DMS53 treated with DMSO at 0.1 percent for 48 hours (cell line): ENCODE measurements at regions not wholly inside any gene's neighbourhood (a gene's known extent, or its start where the extent isn't known, plus 50 kb on each side); places are given as distances from the start of the nearest gene placed in this dataset.

ENCODE experiments used
- DNase-seq: peaks from one replicate; lab custom pipeline; 2025; ENCODE audit not compliant: unreplicated experiment; lab: John Stamatoyannopoulos, UW

DNA sequence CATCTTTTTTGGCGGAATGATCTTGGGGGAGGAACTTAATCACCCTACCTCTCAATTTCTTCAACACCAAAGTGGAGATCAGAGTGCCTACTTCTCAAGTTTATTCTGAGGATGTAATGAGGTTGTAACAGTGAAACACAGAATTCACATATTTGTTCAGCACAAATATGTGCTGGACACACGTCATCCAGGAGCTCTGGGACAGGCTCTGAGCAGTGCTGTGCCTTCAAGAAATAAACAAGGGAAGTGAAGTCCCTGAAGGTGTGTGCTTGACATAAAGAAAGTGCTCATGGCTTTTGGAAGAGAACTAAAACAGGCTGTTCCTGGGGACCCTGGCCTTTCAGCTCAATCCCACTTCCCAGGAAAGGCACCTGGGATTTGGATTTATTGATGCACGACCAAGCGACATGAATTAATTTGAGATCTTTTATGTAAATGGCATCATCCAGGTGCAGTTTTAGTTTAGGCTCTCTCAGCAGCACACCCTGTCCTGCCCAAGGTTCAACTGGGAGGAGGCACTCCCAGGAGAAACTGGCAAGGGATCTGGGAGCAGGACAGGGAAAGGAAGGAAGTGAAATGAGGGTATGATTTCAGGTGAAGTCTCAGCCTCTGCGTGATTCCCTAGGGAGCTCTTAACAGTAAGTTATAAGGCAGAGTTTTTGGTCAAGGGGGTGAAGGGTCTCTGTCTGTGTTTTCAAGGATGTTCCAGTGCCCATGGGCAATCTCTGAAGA is 211.0 kb downstream of the FOXA2 start:
- no peak for DNase-seq

DNA sequence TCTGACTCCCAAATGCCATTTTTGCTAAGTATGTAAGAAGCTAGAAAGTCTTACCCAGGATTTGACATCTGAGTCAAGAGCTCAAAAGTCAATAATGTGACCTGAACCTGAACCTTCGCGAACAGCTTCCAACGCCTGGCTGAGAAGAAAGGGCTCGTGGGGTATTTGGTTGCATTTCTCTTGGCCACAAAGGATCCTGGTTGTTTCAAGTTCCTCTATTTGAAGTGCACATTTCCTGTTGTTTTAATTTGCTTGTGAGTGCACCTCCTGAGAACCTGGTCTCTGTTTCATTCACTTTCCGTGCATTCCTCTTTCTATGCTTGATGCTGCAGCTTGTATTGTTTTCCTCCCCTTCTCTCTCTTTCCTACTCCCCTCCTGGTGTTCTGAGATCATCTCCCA is 212.5 kb downstream of the FOXA2 start:
- DNase-seq, result peak; percentile 43

- no peak for DNase-seq
Measured at GRCh38 chr20:22370137-22370536, 214.2 kb downstream of the FOXA2 start.

- no peak for DNase-seq
Measured at GRCh38 chr20:22369100-22369499, 215.3 kb downstream of the FOXA2 start.

DNA sequence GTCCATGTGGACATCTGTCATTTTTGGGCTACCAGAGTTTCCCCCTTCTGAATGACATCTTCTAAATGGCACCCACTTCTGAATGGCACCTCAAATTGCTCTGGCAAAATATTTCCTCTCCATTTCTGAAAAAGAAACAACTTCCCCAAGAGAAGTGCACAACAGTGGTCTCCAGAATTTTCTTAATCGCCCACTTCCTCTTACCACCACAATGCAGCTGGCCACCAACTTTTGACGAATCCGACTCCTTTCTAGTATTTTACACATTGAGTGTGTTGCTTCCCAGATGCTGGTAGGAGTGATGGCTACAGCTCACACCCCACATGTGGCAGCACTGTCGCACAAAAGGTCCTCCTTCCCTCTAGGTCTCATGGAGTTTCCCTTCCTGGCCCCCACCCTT is 216.1 kb downstream of the FOXA2 start:
- no peak for DNase-seq

GRCh38 chr20:22366631-22367030 is 217.7 kb downstream of the FOXA2 start:
- DNase-seq, result no peak

DNA sequence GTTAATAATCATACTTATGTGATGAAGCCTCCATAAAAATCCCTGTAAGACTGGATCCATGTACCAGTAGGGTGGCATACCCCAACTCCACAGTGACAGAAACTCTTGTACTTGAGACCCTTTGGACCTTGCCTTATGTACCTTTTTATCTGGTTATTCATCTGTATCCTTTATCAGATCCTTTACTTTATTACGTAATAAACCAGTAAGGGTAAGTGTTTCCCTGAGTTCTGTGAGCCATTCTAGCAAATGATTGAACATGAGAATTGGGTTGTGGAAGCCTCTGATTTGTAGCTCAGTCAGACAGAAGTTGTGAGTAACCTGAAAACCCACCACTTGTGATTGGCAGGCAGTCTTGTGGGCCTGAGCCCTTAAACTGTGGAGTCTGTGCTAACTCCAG is 229.7 kb downstream of the FOXA2 start:
- no peak for DNase-seq

DNA sequence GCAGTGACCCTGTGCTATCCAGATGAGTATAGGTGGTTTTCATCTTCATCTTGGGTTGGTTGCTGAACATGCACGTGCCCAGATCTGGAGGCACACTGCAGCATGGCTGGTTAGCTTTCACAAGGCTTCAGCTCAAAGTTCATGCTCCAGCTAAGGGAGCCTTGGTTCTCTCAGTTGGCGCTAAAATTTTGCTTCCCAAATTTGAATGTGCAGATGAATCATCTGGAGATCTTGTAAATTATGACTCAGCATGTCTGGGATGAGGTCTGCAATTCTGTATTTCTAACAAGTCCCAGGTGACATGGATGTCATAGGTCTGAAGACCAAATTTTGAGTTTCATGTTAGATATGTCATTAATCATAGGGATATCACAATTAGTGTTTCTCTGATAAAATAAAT is 230.8 kb downstream of the FOXA2 start:
- no peak for DNase-seq

DNA sequence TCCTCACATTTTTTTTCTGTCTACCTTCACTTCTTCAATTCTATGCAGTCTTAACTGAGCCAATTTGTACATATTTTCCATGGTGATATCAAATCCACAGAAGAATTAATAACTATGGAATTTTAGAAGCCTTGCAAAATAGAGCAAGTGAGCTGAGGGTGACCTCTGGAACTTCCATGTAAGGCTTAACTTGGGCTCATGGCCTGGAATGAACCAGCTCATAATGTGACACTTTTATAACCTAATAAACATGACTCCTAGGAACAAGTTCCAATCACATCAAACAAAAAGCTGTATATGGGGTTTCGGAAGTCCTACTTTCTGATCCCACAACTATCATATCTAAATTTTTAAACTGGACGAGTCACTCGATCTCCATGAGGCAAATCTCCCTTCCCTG is 232.4 kb downstream of the FOXA2 start:
- no peak for DNase-seq

- no peak for DNase-seq
Measured at GRCh38 chr20:22350624-22351023, 233.7 kb downstream of the FOXA2 start.

- no peak for DNase-seq
Measured at GRCh38 chr20:22348010-22348409, 236.4 kb downstream of the FOXA2 start.

DNA sequence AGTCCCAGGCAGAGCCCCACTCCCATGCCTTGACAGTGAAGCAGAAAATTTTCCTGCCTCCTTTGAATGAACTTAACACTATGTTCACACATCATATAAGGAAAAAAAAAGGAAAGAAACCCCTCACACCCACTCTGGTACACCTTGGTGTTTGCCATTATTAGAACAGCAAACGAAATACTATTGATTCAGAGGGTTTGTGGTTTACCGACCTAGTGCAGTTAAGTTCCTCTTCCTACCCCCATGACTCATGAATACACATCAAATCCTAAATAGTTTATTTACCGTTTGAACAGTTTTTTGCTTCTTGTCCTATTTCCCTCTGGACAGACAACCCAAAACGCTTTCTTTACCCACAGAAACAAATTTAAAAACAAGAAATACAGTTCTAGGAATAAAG is 237.7 kb downstream of the FOXA2 start:
- DNase-seq, result peak; percentile 24

DNA sequence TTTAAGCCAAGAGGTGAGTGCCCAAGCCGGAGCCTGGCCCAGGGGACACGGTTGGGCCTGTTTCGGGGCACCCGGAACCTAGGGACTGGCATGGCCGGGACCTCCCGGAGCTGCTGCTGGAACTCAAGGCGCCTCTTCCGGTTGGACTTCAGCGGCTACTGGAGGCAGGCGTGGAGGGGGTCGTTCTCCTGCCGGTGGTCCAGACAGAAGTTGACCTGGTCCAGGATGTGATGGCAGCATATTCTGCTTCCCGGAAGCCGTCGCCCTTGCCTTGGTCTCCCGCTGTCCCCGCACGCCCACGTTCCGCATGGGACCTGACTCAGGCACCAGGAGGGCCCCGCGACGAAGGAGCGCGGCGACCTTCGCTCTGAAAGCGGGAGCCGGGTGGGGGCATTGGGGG is 240.8 kb downstream of the FOXA2 start:
- no peak for DNase-seq

DNA sequence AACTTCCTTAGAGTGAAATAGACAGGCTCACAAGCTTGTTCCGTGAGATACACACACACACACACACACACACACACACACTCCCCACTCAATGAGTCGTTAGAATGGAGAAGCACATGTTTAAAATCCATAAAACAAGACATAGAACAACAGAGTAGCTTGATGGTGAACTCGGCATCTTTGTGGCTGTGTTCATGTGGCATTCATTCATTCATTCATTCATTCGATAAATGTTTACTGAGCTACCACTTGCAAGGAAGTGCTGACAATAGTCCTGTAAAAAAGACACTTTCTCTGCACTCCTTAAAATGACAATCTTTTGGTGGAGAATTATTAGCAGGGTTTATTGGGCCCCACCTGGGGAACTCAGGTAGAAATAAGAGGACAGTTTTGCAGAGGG is 242.0 kb downstream of the FOXA2 start:
- DNase-seq, result no peak

GRCh38 chr20:22341508-22341907 is 242.9 kb downstream of the FOXA2 start:
- DNase-seq, result peak; percentile 57

DNA sequence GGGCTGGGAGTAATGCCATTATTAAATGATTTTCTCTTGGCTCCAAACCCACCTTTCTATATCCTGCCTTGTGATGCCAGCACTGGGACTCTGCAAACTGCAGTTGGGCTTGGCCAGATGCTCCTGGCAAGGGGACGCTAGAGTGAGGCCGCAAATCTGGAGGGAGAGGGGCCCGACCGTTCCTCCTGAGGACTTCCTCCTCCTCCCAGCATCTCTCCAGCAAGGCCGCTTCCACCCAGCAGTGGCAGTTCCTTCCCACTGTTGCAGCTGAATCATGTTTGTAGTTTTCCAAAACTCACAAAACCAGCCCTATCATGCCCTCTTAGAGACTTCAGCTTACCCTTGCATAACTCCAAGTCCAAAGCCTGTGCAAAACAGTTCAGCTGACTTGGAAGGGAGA is 244.4 kb downstream of the FOXA2 start:
- no peak for DNase-seq

- DNase-seq, result peak; percentile 80
Measured at GRCh38 chr20:22339091-22339881, 245.1 kb downstream of the FOXA2 start.

GRCh38 chr20:22338140-22338708 is 246.1 kb downstream of the FOXA2 start:
- no peak for DNase-seq

DNA sequence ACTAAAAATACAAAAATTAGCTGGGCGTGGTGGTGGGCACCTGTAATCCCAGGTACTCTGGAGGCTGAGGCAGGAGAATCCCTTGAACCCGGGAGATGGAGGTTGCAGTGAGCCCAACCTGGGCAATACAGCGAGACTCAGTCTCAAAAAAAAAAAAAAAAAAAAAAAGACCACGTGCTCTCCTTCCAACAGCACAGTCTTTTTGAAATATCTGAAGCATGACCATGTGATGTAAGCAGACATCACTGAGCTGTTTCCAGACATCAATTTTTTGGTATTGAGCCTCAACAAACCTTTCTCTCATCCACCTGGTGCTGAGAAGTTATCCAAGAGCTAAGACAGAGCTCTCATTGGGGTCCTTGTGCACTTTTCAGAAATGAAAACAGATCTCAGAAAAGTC is 249.2 kb downstream of the FOXA2 start:
- DNase-seq, result no peak

GRCh38 chr20:22333885-22334545 is 250.4 kb downstream of the FOXA2 start:
- DNase-seq, result peak; percentile 82

GRCh38 chr20:22324505-22324904 is 259.9 kb downstream of the FOXA2 start:
- DNase-seq, result no peak

DNA sequence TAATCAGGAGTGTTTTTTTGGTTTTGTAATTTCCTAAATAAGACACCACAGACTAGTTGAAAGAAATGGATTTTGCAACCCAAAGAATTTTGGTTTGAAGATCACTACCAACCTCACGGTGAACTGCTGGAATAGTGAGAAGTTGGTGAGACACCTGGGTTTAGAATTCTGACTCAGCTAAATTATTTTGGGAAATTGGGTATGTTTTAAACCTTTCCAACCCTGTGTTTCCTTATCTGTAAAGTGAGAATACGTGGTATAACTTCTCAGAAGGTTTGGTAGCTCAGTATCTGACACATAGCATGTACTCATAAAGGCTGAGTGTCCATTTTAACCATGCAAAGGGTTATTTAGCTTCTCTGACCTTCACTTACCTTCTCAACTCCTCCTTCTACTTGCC is 261.9 kb downstream of the FOXA2 start:
- no peak for DNase-seq
